B cell (primary cell): ENCODE measurements at regions not wholly inside any gene's neighbourhood (a gene's known extent, or its start where the extent isn't known, plus 50 kb on each side); places are given as distances from the start of the nearest gene placed in this dataset.
"Not testable (repeated sequence)": the region's sequence is repeated elsewhere in the genome, so short reads cannot be mapped to it uniquely, and the experiment has no call there.

ENCODE experiments used
- ATAC-seq: fragments of 200-7000 bp; cut with Tn5 transposase; one replicate; pipeline ENCODE4 v1.10.0; 2021; ENCODE audit warnings: low read depth, mild to moderate bottlenecking, moderate number of reproducible peaks, moderate library complexity
- CTCF ChIA-PET: fragments of 350-600 bp; sonication (Branson Sonifier 250); formaldehyde crosslinking; loops from one replicate; lab custom pipeline; 2021; ENCODE audit warnings: antibody characterized with exemption, inconsistent platforms; lab: Charles Lee
- POLR2A ChIA-PET: fragments of 350-600 bp; sonication (Branson Sonifier 250); formaldehyde crosslinking; loops from one replicate; lab custom pipeline; 2021; ENCODE audit warnings: antibody characterized with exemption; lab: Charles Lee
- DNase-seq: peaks from one replicate; pipeline ENCODE4 v3.0.0; 2013
- H2AFZ ChIP-seq: 2 replicates; pipeline ENCODE4 v1.6.1; 2012; ENCODE audit warnings: mild to moderate bottlenecking, low read depth, low read length; ENCODE audit not compliant: insufficient read depth, poor library complexity, severe bottlenecking
- H3K27ac ChIP-seq, 2 donors: 1 replicate in 1 of 2; 2 replicates in 1 of 2; pipeline ENCODE4 v1.5.1; 2012 to 2013; ENCODE audit warnings: low read length in 2 of 2, mild to moderate bottlenecking in 2 of 2, moderate library complexity in 1 of 2
- H3K27me3 ChIP-seq, 4 experiments: fragments of 200-600 bp in 1 of 4; sonication (generic) in 1 of 4; replicated peaks in 1 of 4; 1 replicate in 2 of 4; 2 replicates in 2 of 4; pipeline versions ENCODE4 v1.6.1 to v1.7.0; 2013 to 2016; ENCODE audit warnings: low read length in 3 of 4, mild to moderate bottlenecking in 2 of 4, mixed read lengths in 1 of 4, moderate library complexity in 1 of 4; ENCODE audit not compliant: insufficient read depth in 4 of 4, control insufficient read depth in 3 of 4; ENCODE audit errors: control extremely low read depth in 1 of 4
- H3K36me3 ChIP-seq, 2 experiments: replicated peaks in 1 of 2; 1 replicate in 1 of 2; 2 replicates in 1 of 2; pipeline versions ENCODE4 v1.6.1 to v1.7.1; 2013; ENCODE audit warnings: low read length in 1 of 2; ENCODE audit not compliant: insufficient read depth in 2 of 2, control insufficient read depth in 1 of 2; ENCODE audit errors: control extremely low read depth in 1 of 2, extremely low read depth in 1 of 2
- H3K4me1 ChIP-seq, 2 donors: fragments of 200-600 bp in 1 of 2; sonication (generic) in 1 of 2; 1 replicate in 1 of 2; 2 replicates in 1 of 2; pipeline versions ENCODE4 v1.5.1 to v1.6.1; 2013 to 2017; ENCODE audit warnings: low read length in 2 of 2; ENCODE audit not compliant: control insufficient read depth in 2 of 2, insufficient read depth in 2 of 2
- H3K4me2 ChIP-seq: replicated peaks from 2 replicates; pipeline ENCODE3; 2012; ENCODE audit warnings: mild to moderate bottlenecking, low read depth, low read length; ENCODE audit not compliant: poor library complexity, severe bottlenecking
- H3K4me3 ChIP-seq, 5 experiments: fragments of 200-600 bp in 1 of 5; sonication (generic) in 1 of 5; 1 replicate in 3 of 5; 2 replicates in 2 of 5; pipeline versions ENCODE4 v1.5.1 to v1.7.0; 2011 to 2016; ENCODE audit warnings: low read length in 4 of 5, mild to moderate bottlenecking in 4 of 5, low read depth in 2 of 5, control low read depth in 1 of 5, moderate library complexity in 1 of 5; ENCODE audit not compliant: insufficient read depth in 1 of 5; ENCODE audit errors: control extremely low read depth in 1 of 5, extremely low read depth in 1 of 5
- H3K79me2 ChIP-seq: fragments of 200-600 bp; sonication (generic); one replicate; pipeline ENCODE4 v1.6.0; 2016; ENCODE audit warnings: low read length; ENCODE audit not compliant: control insufficient read depth, insufficient read depth
- H3K9ac ChIP-seq: fragments of 200-600 bp; sonication (generic); 2 replicates; pipeline ENCODE4 v1.6.1; 2017; ENCODE audit warnings: mild to moderate bottlenecking, low read length, moderate library complexity
- H3K9me3 ChIP-seq, 3 donors: one replicate each; pipeline versions ENCODE4 v1.6.1 to v1.7.1; 2013; ENCODE audit warnings: low read length in 2 of 3; ENCODE audit not compliant: control insufficient read depth in 2 of 3, insufficient read depth in 1 of 3; ENCODE audit errors: control extremely low read depth in 1 of 3
- H4K20me1 ChIP-seq: 2 replicates; pipeline ENCODE4 v1.6.0; 2012; ENCODE audit warnings: mild to moderate bottlenecking, low read length; ENCODE audit not compliant: insufficient read depth, control insufficient read depth, poor library complexity, severe bottlenecking
- H3K27ac Mint-ChIP-seq: one replicate; pipeline ENCODE4 v1.8.0; 2021; ENCODE audit warnings: mixed read lengths
- H3K27me3 Mint-ChIP-seq: one replicate; pipeline ENCODE4 v1.8.0; 2021; ENCODE audit warnings: mixed read lengths
- H3K4me1 Mint-ChIP-seq: one replicate; pipeline ENCODE4 v1.8.0; 2021; ENCODE audit warnings: mixed read lengths
- H3K4me3 Mint-ChIP-seq: one replicate; pipeline ENCODE4 v1.8.0; 2021; ENCODE audit warnings: mixed read lengths
- H3K9me3 Mint-ChIP-seq: one replicate; pipeline ENCODE4 v1.8.0; 2022; ENCODE audit warnings: mixed read lengths; ENCODE audit not compliant: insufficient read depth
- WGBS: methylation state at CpG from one replicate; pipeline ENCODE4 v1.1.5; 2013; ENCODE audit warnings: missing lambda C conversion rate; ENCODE audit not compliant: insufficient coverage; 5-methylcytosine and 5-hydroxymethylcytosine counted together
- intact Hi-C: fragments of 100-400 bp; cut with micrococcal nuclease; formaldehyde crosslinking; loops from one replicate; pipeline ENCODE4 v1.10.0; 2022

GRCh38 chr21:9997507-9997906 lies 523.9 kb upstream of the TPTE start:
- DNase-seq, intact Hi-C loops, H3K27me3 ChIP-seq, POLR2A ChIA-PET, H2AFZ ChIP-seq, H3K36me3 ChIP-seq, H3K27ac Mint-ChIP-seq, H3K4me3 Mint-ChIP-seq, H3K4me3 ChIP-seq, H3K4me1 ChIP-seq, H3K27ac ChIP-seq, H3K27me3 Mint-ChIP-seq, H3K4me2 ChIP-seq, H3K79me2 ChIP-seq, ATAC-seq, H3K4me1 Mint-ChIP-seq, H3K9ac ChIP-seq, H3K9me3 Mint-ChIP-seq, H3K9me3 ChIP-seq, H4K20me1 ChIP-seq, CTCF ChIA-PET: not testable (repeated sequence)
- whole genome bisulfite sequencing = no CpG with 5 or more reads among the region's 2 CpGs

GRCh38 chr21:10002762-10003313 lies 518.5 kb upstream of the TPTE start:
- H2AFZ ChIP-seq, H3K27ac Mint-ChIP-seq, H3K9ac ChIP-seq, H3K79me2 ChIP-seq, POLR2A ChIA-PET, H3K4me3 Mint-ChIP-seq, H4K20me1 ChIP-seq, H3K4me3 ChIP-seq, H3K27me3 ChIP-seq, H3K27ac ChIP-seq, H3K4me1 Mint-ChIP-seq, H3K9me3 ChIP-seq, H3K4me2 ChIP-seq, intact Hi-C loops, H3K4me1 ChIP-seq, CTCF ChIA-PET, H3K9me3 Mint-ChIP-seq, H3K36me3 ChIP-seq, DNase-seq, ATAC-seq, H3K27me3 Mint-ChIP-seq: not testable (repeated sequence)
- 70% methylated on average over 2 of the region's 6 CpGs for WGBS

- H3K9me3 Mint-ChIP-seq, ATAC-seq, POLR2A ChIA-PET, intact Hi-C loops, H3K27me3 ChIP-seq, H3K4me3 ChIP-seq, H3K9me3 ChIP-seq, H3K9ac ChIP-seq, H3K27me3 Mint-ChIP-seq, H3K4me1 ChIP-seq, H3K79me2 ChIP-seq, H3K36me3 ChIP-seq, H3K4me3 Mint-ChIP-seq, H4K20me1 ChIP-seq, CTCF ChIA-PET, DNase-seq, H3K4me1 Mint-ChIP-seq, H3K27ac ChIP-seq, H3K4me2 ChIP-seq, H2AFZ ChIP-seq, H3K27ac Mint-ChIP-seq: not testable (repeated sequence)
- WGBS = no CpG with 5 or more reads among the region's 2 CpGs
These were observed 515.6 kb upstream of the TPTE start for GRCh38 chr21:10005791-10006190.

GRCh38 chr21:10016991-10017390 lies 504.4 kb upstream of the TPTE start:
- POLR2A ChIA-PET, H3K27ac Mint-ChIP-seq, H3K9ac ChIP-seq, H3K36me3 ChIP-seq, H3K4me3 Mint-ChIP-seq, ATAC-seq, H3K4me2 ChIP-seq, H4K20me1 ChIP-seq, H3K27me3 ChIP-seq, H3K4me1 ChIP-seq, H3K79me2 ChIP-seq, H2AFZ ChIP-seq, H3K9me3 ChIP-seq, intact Hi-C loops, H3K27ac ChIP-seq, H3K4me1 Mint-ChIP-seq, DNase-seq, H3K4me3 ChIP-seq, H3K27me3 Mint-ChIP-seq, H3K9me3 Mint-ChIP-seq, CTCF ChIA-PET: not testable (repeated sequence)
- WGBS = 45% methylated on average over 1 of the region's 2 CpGs
